HFF-Myc (cell line): ENCODE measurements at regions not wholly inside any gene's neighbourhood (a gene's known extent, or its start where the extent isn't known, plus 50 kb on each side); places are given as distances from the start of the nearest gene placed in this dataset.

Source experiments
- DNase-seq: peaks from one replicate; pipeline ENCODE4 v3.0.0-alpha.2; 2011; ENCODE audit warnings: low read depth; ENCODE audit errors: extremely low read depth
- H3K4me3 ChIP-seq: replicated peaks from 2 replicates; pipeline ENCODE4 v1.5.1; 2011; ENCODE audit warnings: low read depth, mild to moderate bottlenecking, control low read depth, low read length
- TF ChIP-seq, protein P1 (sequence below): IDR thresholded peaks from 2 replicates; pipeline ENCODE4 v1.5.1; 2012; ENCODE audit warnings: mild to moderate bottlenecking, low read depth, low read length, control low read depth; ENCODE audit errors: missing control alignments

DNA sequence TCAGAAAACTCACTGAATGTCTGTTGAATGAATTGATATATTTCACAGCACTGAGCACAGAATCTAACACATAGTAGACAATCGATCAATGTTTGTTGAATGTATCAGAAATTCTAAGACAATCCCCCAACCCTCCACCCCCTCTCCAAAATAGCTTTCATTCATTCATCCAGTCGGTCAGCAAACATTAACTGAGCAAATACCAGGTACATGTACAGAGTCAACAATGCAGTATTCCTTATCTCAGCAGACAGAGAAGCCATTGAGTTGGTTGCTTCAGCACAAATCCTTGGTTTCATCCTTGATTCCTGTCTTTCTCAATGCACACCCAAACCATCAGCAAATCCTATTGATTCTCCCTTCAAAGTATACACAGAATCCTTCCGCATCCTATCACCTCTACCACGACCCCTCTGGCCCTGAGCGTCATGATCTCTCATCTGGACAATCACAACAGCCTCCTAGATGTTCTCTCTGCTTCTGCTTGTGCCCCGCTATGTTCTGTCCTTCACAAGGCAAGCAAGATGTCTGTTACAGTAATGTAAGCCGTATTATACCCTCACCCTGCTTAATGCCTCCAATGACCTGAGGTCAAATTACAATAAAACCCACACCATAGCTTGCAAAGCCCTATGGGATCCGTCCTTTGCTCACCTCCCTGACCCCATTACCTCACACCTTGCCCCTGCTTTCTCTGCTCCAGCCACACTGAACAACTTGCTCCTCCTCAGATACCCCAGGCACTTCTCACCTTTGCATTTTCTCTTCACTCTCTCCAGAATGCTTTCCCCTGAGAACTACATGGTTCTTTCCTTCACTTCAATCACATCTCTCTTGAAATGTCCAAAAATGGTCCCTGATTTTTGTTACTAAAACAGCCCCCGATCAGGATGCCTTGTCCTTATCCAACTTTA, 738.1 kb upstream of the TBX3 start:
- TF ChIP-seq, protein P1, sequence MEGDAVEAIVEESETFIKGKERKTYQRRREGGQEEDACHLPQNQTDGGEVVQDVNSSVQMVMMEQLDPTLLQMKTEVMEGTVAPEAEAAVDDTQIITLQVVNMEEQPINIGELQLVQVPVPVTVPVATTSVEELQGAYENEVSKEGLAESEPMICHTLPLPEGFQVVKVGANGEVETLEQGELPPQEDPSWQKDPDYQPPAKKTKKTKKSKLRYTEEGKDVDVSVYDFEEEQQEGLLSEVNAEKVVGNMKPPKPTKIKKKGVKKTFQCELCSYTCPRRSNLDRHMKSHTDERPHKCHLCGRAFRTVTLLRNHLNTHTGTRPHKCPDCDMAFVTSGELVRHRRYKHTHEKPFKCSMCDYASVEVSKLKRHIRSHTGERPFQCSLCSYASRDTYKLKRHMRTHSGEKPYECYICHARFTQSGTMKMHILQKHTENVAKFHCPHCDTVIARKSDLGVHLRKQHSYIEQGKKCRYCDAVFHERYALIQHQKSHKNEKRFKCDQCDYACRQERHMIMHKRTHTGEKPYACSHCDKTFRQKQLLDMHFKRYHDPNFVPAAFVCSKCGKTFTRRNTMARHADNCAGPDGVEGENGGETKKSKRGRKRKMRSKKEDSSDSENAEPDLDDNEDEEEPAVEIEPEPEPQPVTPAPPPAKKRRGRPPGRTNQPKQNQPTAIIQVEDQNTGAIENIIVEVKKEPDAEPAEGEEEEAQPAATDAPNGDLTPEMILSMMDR, result no peak
- H3K4me3 ChIP-seq, result no peak overlapping the region
- no peak for DNase-seq

- no peak for DNase-seq
- no peak overlapping the region for H3K4me3 ChIP-seq
- TF ChIP-seq, protein P1, result no peak
These were observed 737.4 kb upstream of the TBX3 start for GRCh38 chr12:115421350-115421749.

DNA sequence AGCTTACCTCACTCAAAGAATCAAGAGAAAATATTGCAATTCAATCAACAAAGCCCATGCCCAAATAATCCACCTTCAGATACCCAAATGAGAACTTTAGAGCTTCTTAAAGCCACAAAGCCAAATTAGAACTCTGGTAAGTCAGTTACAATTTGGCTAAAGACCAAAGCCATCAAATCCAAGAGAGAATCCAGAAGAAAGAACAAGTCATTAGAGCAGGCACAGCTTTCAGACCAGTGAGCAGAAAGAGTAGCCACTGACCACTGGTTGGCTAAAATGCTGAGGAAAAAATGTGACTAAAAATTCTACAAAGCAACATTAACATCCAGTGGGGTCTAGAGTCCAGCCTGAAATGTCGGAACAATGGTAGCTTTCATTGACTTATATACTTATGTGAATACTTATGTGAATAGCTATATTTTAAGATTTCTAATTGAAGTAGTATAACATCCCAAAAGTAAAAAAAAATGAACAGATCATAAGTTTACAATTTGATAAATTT, 735.2 kb upstream of the TBX3 start:
- DNase-seq, result no peak
- no peak overlapping the region for H3K4me3 ChIP-seq
- TF ChIP-seq, protein P1, result no peak

DNA sequence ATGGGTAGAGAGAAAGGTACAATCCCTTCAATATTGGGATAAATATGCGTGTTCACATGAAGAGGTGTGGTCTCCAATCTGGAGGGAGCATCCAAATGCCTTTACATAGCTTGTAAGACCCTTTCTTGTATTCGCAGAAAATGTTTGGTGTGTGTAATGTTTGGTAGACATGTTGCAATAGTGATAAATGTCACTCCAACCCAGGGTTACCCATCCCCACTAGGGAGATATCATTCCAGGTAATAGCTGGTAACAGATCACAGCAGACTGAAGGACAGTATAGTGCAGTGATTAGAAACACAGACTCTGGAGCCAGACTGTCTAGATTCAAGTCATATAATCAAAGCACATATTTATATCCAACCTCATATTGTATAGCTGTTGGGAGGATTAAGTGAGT, 733.6 kb upstream of the TBX3 start:
- TF ChIP-seq, protein P1, result no peak
- DNase-seq, result no peak
- H3K4me3 ChIP-seq, result no peak overlapping the region

GRCh38 chr12:115416869-115417268, 732.9 kb upstream of the TBX3 start:
- no peak for DNase-seq
- TF ChIP-seq, protein P1, result no peak

GRCh38 chr12:115413626-115414025, 729.7 kb upstream of the TBX3 start:
- no peak overlapping the region for H3K4me3 ChIP-seq
- TF ChIP-seq, protein P1, result no peak
- DNase-seq, result no peak

More at GRCh38 chr12:115416869-115417268, 732.9 kb upstream of the TBX3 start:
- no peak overlapping the region for H3K4me3 ChIP-seq
